Prostate gland (tissue), 2 donors: ENCODE measurements at regions not wholly inside any gene's neighbourhood (a gene's known extent, or its start where the extent isn't known, plus 50 kb on each side); places are given as distances from the start of the nearest gene placed in this dataset.

Source experiments
- POLR2A ChIP-seq: fragments of 450-650 bp; IDR thresholded peaks from one replicate; pipeline ENCODE4 v1.6.1; 2016; ENCODE audit warnings: antibody characterized with exemption, mild to moderate bottlenecking
- POLR2AphosphoS5 ChIP-seq: sonication (generic); formaldehyde crosslinking; IDR thresholded peaks from one replicate; pipeline ENCODE4 v1.6.1; 2017; ENCODE audit warnings: antibody characterized with exemption
- TF ChIP-seq, protein P1 (sequence below), 4 experiments: fragments of 200-600 bp in 2 of 4; fragments of 450-650 bp in 2 of 4; sonication (generic) in 2 of 4; IDR thresholded peaks; 1 replicate in 3 of 4; 2 replicates in 1 of 4; pipeline ENCODE4 v1.5.1; 2016 to 2019; ENCODE audit warnings: antibody characterized with exemption in 4 of 4, mild to moderate bottlenecking in 2 of 4, moderate library complexity in 2 of 4

GRCh38 chr5:20340126-20340525, 352.1 kb upstream of the CDH18 start:
- TF ChIP-seq POLR2A (no peak), POLR2AphosphoS5 (peak; percentile 26)
- TF ChIP-seq, protein P1, sequence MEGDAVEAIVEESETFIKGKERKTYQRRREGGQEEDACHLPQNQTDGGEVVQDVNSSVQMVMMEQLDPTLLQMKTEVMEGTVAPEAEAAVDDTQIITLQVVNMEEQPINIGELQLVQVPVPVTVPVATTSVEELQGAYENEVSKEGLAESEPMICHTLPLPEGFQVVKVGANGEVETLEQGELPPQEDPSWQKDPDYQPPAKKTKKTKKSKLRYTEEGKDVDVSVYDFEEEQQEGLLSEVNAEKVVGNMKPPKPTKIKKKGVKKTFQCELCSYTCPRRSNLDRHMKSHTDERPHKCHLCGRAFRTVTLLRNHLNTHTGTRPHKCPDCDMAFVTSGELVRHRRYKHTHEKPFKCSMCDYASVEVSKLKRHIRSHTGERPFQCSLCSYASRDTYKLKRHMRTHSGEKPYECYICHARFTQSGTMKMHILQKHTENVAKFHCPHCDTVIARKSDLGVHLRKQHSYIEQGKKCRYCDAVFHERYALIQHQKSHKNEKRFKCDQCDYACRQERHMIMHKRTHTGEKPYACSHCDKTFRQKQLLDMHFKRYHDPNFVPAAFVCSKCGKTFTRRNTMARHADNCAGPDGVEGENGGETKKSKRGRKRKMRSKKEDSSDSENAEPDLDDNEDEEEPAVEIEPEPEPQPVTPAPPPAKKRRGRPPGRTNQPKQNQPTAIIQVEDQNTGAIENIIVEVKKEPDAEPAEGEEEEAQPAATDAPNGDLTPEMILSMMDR (IDR thresholded peaks at IDR 0.05): peak in 1 of 4 experiments; percentile 11
